ENCODE measurements at regions not wholly inside any gene's neighbourhood (a gene's known extent, or its start where the extent isn't known, plus 50 kb on each side); places are given as distances from the start of the nearest gene placed in this dataset.
"Not testable (repeated sequence)": the region's sequence is repeated elsewhere in the genome, so short reads cannot be mapped to it uniquely, and the experiment has no call there.

DNA sequence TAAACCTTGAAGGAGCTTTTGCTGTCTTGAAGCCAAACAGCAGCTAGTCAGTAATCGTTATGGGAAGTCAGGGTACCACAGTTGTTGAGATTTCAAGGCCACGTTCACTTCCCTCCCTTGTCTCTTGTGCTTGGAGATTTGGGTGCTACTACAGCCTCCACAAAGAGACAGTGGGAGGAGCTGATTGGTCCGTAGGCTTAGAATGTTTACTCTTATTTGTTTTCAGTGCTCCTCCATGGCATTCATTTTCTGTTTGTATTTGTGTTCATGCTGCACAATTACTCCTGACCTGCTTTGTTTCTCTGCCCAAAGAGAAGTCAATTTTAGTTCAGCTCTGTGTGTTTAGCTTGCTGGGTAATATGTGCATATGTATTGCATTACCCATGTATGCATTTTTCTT lies 147.7 kb downstream of the PRL start:
- no peak for DNase-seq (ENCODE audit: low read depth)

DNA sequence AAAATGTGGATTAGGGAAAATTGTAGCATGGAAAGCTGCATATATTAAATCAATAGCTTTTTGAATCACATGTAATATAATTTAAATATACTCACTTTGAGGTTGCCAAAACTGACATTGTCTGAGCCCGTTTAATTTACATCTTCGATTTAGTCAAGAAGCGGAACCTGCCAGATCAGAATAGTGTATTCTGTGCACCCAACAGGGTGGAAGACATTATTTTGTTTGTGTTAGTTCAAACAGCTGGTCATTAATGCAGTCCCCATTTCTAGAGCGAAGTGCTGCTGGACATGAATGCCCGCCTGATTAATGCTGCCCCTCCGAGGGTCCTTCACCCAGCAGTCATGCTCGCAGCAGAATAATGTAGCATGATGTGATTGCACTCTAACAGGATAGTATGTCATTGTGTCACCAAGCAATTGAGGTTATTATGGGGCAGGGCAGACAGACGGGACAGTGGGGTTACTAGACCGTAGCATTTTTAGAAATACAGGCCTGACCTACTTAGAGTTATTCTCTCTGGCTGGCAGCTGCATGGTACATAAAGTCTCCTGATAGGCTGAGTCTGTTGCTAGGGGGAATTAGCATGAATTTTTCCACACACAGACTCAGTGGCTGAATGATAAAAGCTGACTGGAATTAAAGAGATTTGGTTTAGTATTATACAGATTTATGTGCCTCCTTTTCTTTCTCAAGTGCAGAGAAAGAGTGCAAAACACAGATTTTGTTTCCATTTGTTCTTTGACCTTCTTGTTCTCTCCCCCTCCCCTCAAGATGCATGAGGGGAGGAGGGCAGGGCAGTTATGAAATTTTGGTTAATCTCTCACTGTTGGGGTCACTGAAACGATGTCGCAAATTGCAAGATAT lies 147.1 kb downstream of the PRL start:
- DNase-seq (ENCODE audit: low read depth) = no peak

DNA sequence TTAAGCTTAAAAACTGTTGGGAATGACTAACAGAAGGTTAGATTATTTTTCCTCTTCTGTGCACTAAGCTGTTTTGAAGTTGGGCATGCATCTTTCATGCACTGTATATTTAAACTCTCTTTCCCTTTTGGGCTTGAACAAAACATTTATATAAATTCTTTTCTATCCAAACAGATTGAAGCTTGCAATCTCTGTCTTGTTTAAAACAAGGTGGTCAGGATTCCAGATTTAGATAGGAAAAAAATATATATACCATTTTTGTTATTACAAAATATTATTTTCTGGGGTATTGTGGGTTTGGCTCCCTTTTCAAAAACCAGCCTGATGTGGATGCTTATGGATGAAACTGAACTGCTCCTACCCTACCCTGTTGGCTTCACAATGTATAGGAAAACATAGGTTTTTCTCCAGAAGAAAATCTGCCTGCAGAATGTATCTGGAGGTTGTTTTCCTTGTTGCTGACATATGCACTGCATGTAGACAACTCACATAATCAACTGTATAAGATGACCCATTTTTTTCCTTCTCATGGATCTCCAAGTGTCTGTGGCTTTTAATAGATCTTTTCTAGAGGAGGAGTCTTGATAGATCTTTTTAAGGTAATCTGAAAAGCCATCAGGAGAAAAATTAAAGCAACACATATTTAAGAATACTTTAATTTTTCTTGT lies 146.3 kb downstream of the PRL start:
- DNase-seq (ENCODE audit: low read depth) = no peak

DNA sequence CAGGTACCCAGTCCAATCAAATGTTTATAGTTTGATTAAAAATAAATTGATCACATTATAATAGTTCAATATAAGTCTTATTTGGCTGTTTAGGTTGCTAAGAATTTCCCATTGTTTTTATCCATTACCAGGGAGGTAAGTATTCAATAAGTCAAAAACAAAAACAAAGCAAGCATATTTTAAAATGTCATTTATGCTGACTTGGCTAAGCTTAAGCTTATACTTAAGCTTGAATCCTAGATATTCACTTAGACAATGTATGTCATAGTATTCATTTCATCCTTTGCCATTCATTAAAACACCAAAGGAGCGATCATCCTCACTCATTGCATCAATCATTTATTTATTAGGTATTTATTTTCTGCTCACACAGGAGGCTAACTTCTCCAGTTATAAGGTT lies 144.9 kb downstream of the PRL start:
- DNase-seq (ENCODE audit: low read depth) = no peak

DNA sequence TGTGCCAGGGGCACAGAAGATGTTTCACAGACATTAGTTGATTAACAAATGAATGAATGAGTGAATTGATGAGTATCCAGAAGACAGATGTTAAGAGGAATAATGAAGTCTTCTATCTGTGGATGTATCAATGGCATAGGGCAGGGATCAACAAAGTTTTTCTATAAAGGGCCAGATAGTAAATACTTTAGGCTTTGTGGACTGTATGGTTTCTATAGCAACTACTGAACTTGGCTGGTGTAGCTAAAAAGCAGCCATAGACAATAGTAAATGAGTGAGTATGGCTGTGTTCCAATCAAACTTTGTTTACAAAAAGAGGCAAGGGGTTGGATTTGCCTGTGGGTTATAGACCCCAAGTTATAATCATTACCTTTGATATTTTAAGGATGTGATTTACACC lies 144.0 kb downstream of the PRL start:
- no peak for DNase-seq (ENCODE audit: low read depth)

DNA sequence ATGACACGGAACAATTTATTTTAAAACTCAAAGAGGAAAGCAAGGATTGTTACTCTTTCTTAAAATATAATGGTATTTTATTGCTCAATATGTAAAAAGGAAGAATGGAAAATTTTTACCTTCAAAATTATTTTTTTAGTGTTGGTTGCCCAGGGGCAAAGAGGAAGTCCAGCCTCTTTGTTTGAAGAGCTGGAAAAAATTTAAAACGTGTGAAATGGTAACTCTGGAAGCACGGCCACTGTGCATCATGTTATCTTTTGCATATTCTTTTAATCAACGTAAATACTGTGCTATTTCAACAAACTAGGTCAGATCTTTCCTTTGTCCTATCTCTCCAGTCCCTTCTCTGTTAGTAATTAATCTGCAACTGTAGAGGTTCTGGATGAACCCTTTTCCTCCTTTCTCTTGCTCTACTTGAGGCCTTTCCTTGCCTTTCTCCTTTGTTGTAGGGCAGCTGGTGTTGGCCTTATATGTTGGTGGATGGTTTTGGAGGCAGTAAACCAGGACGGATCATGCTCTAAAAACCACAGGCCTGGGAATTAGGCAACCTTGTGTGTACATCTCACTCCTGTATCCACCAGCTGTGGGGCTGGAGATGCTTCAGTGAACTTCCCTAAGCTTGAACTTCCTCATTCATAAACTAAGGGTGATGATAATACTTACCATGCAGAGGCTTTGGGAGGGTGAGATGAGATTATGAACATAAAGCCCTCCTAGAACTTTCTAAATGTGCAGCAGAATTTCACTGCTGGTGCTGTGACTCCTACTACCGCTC lies 143.3 kb downstream of the PRL start:
- DNase-seq (ENCODE audit: low read depth) = no peak

DNA sequence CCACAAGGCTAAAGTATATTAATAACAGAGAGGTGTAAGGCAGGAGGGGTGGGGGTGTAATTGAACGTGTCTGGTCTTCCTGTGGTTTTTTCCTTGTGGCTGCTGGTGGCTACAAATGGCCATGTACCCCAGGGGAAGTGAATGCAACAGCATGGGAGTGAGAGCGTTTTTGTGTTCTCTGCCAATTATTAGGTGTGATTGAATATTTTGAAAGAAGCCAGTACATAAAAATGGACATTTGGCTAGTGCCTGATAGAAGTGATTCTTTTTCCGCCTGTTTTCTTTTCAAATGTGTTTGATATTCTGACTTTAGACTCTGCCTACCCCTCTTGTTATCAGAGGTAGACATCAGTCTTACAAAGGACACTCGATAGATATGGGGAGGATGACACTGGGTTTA lies 141.3 kb downstream of the PRL start:
- no peak for DNase-seq (ENCODE audit: low read depth)

DNA sequence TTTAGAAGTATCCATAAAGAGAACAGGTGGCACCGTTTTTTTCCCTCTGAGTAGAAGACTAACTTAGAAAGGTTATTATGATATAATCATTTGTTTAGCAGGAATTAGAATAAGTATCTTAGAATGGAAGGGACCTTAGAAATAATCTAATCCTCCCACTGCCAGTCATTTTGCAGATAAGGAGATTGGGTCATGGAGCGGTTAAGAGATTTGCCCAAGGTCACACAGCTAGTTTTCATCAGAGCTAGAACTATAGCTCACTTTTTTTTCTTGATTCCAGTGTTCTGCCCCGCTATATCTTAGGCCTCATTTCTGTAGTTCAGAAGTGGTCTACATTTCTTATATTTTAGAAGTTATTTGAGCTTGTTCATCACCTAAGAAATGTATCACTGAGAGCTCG lies 139.6 kb downstream of the PRL start:
- DNase-seq (ENCODE audit: low read depth) = no peak

DNA sequence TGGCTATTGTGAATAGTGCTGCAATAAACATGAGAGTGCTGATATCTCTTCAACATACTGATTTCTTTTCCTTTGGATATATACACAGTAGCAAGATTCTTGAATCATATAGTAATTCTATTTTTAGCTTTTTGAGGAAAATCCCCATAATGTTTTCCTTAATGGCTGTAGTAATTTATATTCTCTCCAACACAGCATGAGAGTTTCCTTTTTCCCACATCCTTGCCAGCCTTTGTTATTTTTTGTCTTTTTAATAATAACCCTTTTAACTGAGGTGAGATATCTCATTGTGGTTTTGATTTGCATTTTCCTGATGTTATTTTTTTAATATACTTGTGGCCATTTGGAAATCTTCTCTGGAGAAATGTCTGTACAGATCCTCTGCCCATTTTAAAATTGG lies 132.6 kb downstream of the PRL start:
- DNase-seq (ENCODE audit: low read depth) = no peak

DNA sequence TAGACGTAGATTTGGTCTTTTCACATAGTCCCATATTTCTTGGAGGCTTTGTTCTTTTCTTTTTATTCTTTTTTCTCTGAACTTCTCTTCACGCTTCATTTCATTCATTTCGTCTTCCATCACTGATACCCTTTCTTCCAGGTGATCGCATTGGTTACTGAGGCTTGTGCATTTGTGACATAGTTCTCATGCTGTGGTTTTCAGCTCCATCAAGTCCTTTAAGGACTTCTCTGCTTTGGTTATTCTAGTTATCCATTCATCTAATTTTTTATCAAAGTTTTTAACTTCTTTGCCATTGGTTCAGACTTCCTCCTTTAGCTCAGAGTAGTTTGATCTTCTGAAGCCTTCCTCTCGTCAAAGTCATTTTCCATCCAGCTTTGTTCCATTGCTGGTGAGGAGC lies 125.8 kb downstream of the PRL start:
- DNase-seq (ENCODE audit: low read depth) = not testable (repeated sequence)

DNA sequence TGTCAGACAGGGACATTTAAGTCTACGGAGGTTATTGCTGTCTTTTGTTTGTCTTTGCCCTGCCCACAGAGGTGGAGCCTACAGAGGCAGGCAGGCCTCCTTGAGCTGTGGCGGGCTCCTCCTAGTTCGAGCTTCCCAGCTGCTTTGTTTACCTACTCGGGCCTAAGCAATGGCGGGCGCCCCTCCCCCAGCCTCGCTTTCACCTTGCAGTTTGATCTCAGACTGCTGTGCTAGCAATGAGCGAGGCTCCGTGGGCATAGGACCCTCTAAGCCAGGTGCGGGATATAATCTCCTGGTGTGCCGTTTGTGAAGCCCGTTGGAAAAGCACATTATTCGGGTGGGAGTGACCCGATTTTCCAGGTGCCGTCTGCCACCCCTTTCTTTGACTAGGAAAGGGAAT lies 125.0 kb downstream of the PRL start:
- DNase-seq (ENCODE audit: low read depth) = not testable (repeated sequence)

DNA sequence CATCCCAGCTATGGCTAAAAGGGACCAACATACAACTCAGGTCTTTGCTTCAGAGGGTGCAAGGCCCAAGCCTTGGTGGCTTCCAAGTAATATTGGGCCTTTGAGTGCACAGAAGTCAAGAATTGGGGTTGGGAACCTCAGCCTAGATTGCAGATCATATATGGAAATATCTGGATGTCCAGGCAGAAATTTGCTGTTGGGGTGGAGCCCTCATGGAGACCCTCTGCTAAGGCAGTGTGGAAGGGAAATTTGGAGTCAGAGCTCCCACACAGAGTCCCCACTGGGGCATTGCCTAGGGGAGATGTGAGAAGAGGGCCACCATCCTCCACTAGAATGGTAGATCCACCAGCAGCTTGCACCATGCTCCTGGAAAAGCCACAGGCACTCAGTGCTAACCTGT lies 123.5 kb downstream of the PRL start:
- no peak for DNase-seq (ENCODE audit: low read depth)

DNA sequence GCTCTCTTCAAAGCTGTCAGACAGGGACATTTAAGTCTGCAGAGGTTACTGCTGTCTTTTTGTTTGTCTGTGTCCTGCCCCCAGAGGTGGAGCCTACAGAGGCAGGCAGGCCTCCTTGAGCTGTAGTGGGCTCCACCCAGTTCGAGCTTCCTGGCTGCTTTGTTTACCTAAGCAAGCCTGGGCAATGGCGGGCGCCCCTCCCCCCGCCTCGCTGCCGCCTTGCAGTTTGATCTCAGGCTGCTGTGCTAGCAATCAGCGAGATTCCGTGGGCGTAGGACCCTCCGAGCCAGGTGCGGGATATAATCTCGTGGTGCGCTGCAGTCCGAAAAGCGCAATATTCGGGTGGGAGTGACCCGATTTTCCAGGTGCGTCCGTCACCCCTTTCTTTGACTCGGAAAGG lies 116.6 kb downstream of the PRL start:
- not testable (repeated sequence) for DNase-seq (ENCODE audit: low read depth)

DNA sequence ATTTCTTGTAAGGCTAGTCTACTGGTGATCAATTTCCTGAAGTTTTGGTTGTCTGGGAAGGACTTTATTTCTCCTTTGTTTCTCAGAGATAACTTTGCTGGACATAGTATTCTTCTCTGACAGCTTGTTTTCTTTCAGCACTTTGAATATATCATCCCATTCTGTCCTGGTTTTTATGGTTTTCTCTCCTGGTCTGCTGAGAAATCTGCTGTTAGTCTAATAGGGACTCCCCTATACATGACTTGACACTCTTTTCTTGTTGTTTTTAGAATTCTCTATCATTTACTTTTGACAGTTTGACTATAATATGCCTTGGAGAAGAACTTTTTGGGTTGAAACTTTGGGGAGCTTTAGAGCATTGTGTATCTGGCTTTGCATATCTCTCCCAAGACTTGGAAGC lies 112.5 kb downstream of the PRL start:
- DNase-seq (ENCODE audit: low read depth) = no peak

DNA sequence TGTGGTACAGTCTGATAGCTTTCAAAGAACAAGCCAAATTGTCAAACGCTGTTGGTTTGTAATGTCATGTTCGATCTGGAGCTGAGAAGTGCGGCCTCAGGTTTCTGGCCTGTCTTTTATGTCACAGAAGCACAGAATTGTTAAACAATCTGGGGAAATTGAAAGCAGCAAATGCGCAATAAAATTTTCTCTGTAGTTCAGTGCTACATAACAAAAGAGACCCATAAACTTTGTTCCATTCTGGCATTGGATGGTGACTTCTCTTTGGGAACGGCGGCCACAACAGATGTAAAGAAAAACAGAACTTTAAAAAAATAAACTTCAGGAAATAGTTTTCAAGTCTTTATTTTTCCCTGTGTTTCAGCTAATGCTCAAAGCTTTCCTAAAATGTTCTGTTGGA lies 106.9 kb downstream of the PRL start:
- DNase-seq (ENCODE audit: low read depth) = no peak

DNA sequence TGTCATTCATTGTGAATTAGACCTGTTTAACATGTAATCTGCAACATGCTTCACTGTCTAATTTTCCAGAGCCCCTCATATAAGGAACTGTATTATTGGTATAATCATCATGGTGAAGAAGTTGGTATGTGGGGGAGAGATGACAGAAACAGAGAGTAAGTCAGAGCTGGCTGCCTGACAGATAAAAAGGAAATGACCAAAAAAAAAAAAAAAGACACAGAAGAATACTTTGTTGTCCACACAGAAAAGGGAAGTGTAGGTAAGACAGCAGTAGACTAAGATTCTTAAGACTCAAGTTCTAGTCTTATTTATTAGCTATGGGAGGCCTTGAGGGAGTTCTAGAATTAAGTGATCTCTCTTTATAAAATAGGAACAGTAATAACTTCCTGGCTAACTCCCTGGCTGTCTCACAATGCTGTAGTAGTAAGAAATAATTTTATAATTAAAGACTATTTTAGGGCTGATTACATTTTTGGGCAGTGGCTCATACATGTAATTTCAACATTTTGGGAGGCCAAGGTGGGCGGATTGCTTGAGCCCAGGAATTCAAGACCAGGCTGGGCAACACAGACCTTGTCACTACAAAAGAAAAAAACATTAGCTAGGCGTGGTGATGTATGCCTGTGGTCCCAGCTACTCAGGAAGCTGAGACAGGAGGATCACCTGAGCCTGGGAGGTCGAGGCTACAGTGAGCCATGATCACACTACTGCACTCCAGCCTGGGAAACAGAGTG lies 102.5 kb downstream of the PRL start:
- DNase-seq (ENCODE audit: low read depth) = no peak

DNA sequence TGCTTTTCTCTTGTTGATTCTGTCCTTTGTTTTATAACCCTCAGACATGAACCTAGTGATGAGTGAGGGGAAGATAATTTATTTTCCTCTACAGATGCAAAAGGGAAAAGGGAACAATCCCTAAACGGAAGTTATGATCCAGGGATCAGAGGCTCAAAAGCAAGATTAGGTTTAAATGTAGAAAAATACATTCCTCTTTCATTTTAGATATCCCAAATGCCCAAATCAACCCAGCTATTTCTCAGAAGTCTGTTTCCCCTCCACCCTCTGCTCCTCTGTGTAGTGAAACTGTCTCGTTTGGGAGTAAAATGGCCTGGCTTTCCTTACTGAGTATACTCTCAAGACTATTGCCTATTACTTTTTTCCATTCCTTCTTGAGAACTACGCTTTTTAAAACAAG lies 97.1 kb downstream of the PRL start:
- DNase-seq (ENCODE audit: low read depth) = no peak

DNA sequence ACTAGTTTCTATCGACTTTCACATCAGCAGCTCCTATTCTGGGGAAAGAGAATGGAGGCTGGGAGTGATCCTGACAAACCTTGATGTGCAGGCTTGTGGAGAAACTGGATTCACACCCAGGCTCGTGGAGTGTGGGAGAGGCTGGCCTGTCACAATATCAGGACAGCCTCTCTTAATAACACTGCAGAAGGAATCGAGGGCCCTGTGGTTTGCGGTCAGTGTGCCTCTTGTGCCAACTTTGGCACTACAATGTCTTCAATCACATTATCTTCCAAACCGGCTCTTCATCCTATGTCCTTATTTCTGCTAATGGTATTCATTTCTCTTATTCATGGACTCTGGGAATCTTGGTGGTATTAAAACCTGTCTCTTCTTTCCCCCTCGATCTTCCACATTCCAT lies 92.7 kb downstream of the PRL start:
- no peak for DNase-seq (ENCODE audit: low read depth)

DNA sequence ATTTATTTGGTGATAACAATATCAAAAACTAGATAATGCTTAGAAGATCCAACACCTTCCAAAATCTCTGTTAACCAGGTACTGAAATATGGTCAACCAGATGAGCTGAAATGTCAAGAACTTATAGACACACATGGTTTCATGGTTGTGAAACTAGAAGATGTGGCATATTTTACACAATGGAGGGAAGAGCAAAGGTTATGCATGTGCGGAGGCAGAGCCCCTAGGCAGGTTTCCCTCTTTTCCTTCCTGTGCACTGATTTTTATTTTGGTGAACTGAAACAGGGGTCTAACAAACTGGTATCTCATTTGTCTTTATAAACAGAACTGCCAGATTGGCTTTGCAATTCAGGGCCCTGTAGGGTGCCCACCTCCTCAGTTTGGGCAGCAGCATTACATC lies 91.6 kb downstream of the PRL start:
- no peak for DNase-seq (ENCODE audit: low read depth)

DNA sequence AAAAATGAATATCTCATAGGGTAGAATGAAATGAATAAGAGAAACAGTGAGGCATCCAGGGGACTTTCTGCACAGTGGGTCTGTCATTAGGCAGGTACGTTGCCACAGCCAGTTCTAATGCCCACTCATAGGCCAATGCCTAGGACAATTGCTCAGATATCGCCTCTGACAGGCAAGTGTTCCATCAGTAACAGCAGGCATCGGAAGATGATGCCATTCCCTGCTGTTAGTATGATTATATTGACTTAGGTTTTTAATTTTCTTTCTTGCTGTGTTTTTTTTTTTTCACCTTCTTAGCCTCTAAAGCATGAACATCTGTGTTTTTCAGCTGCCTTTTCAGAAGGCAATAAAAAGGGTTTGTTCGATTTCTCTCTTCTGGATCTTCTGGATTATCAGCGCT lies 90.7 kb downstream of the PRL start:
- DNase-seq (ENCODE audit: low read depth) = no peak

DNA sequence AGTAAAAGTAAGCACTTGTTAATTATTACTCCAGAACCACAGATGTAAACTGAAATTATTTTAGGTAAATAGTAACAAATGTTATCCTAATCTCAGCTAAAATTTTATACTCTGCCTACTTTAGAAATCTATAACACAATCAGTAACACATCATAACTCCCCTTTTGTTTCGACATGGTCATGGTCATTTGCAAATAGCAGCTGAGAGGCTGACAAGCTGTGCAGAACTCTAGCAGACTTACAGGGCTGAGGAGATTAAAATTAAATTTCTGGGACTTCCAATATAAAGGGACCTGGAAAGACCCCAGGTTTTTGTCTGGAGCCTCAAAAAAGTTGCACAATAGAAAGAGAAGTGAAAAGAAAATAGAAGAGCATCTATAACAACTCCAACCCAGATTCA lies 88.8 kb downstream of the PRL start:
- no peak for DNase-seq (ENCODE audit: low read depth)

DNA sequence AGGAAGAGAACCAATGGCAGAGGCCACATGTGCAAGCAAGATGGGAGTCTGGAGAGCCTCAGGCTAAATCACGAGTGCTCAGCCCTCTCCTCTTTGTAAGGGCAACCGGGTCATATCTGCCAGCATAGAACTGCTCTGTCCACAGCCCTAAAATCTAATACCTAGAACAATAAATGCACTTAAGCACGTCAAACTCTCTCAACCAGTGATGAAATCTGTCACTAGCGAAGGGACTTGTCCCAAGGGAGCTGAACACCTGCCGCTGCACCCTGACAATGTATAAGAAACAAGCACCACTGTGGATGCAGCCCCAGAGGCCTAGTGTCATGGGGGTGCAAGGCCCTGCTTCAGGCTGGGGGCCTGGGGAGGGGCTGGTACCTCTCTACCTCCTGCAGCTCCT lies 82.5 kb downstream of the PRL start:
- no peak for DNase-seq (ENCODE audit: low read depth)

All from GM04503 (cell line).